Neural cell (in vitro differentiated cells): ENCODE measurements at regions not wholly inside any gene's neighbourhood (a gene's known extent, or its start where the extent isn't known, plus 50 kb on each side); places are given as distances from the start of the nearest gene placed in this dataset.
A peak's percentile ranks its signal among the peaks of the same experiment; 100 is the strongest.

Experiments used
- H2AFZ ChIP-seq: fragments of 200-600, 300-800 bp; sonication (generic), shearing (Covaris generic); 2 replicates; pipeline ENCODE4 v1.6.0; 2014; ENCODE audit warnings: low read depth, mild to moderate bottlenecking, antibody characterized with exemption, low read length, moderate library complexity
- H3F3A ChIP-seq: fragments of 200-600 bp; shearing (Covaris generic); 2 replicates; pipeline ENCODE4 v1.6.1; 2016; ENCODE audit warnings: mild to moderate bottlenecking, moderate library complexity, mixed read lengths, antibody characterized with exemption, low read length; ENCODE audit not compliant: insufficient read depth, poor library complexity, severe bottlenecking
- H3K27ac ChIP-seq: fragments of 200-600, 300-800 bp; sonication (generic), shearing (Covaris generic); 2 replicates; pipeline ENCODE4 v1.5.1; 2014; ENCODE audit warnings: mild to moderate bottlenecking, low read length, moderate library complexity
- H3K27me3 ChIP-seq: fragments of 300-800, 200-600 bp; sonication (generic), shearing (Covaris generic); 2 replicates; pipeline ENCODE4 v1.6.0; 2014; ENCODE audit warnings: mild to moderate bottlenecking, low read depth, low read length, moderate library complexity; ENCODE audit not compliant: insufficient read depth
- H3K36me3 ChIP-seq: fragments of 300-800, 200-600 bp; sonication (generic), shearing (Covaris generic); 2 replicates; pipeline ENCODE4 v1.5.1; 2014; ENCODE audit warnings: mild to moderate bottlenecking, antibody characterized with exemption, low read length, moderate library complexity; ENCODE audit not compliant: insufficient read depth
- H3K4me2 ChIP-seq: fragments of 300-800, 200-600 bp; sonication (generic), shearing (Covaris generic); 2 replicates; pipeline ENCODE4 v1.6.0; 2014; ENCODE audit warnings: mild to moderate bottlenecking, low read length
- H3K4me3 ChIP-seq: fragments of 300-800, 200-600 bp; sonication (generic), shearing (Covaris generic); 2 replicates; pipeline ENCODE4 v1.5.1; 2014; ENCODE audit warnings: mild to moderate bottlenecking, low read length, moderate library complexity
- H3K79me2 ChIP-seq: fragments of 200-600 bp; shearing (Covaris generic); replicated peaks from 2 replicates; pipeline ENCODE4 v1.6.0; 2014; ENCODE audit warnings: mild to moderate bottlenecking, low read length, moderate library complexity; ENCODE audit not compliant: insufficient read depth
- H3K9ac ChIP-seq: fragments of 300-800, 200-600 bp; sonication (generic), shearing (Covaris generic); 2 replicates; pipeline ENCODE4 v1.6.1; 2016; ENCODE audit warnings: mild to moderate bottlenecking, low read length, mixed read lengths
- H3K9me2 ChIP-seq: fragments of 200-600 bp; shearing (Covaris generic); 2 replicates; pipeline ENCODE4 v1.6.1; 2016; ENCODE audit warnings: mild to moderate bottlenecking, low read length, mixed read lengths; ENCODE audit not compliant: insufficient read depth
- H3K9me3 ChIP-seq: fragments of 200-600, 300-800 bp; sonication (generic), shearing (Covaris generic); 2 replicates; pipeline ENCODE4 v1.6.1; 2016; ENCODE audit warnings: mild to moderate bottlenecking, mixed run types, low read length, moderate library complexity, mixed read lengths
- H4K20me1 ChIP-seq: fragments of 200-600 bp; shearing (Covaris generic); 2 replicates; pipeline ENCODE4 v1.6.1; 2016; ENCODE audit warnings: mild to moderate bottlenecking, mixed run types; ENCODE audit not compliant: insufficient read depth
- EP300 ChIP-seq: fragments of 450-650 bp; conservative IDR thresholded peaks from 2 replicates; pipeline ENCODE4 v1.6.1; 2014; ENCODE audit warnings: antibody characterized with exemption, mild to moderate bottlenecking, moderate library complexity; ENCODE audit not compliant: poor library complexity, severe bottlenecking
- EZH2 ChIP-seq: fragments of 200-600, 300-800 bp; shearing (Covaris generic), sonication (generic); IDR thresholded peaks from 2 replicates; pipeline ENCODE4 v1.6.1; 2014; ENCODE audit warnings: antibody characterized with exemption, low read length, borderline replicate concordance, mild to moderate bottlenecking; ENCODE audit not compliant: insufficient read depth, poor library complexity, severe bottlenecking
- MXI1 ChIP-seq: fragments of 450-650 bp; conservative IDR thresholded peaks from 2 replicates; pipeline ENCODE4 v1.6.1; 2014; ENCODE audit warnings: antibody characterized with exemption, mild to moderate bottlenecking; ENCODE audit not compliant: poor library complexity, severe bottlenecking
- POLR2AphosphoS5 ChIP-seq: IDR thresholded peaks from 2 replicates; pipeline ENCODE4 v1.6.1; 2012
- RAD21 ChIP-seq: fragments of 450-650 bp; conservative IDR thresholded peaks from 2 replicates; pipeline ENCODE4 v1.6.1; 2014; ENCODE audit warnings: antibody characterized with exemption, mild to moderate bottlenecking, moderate library complexity
- SMC3 ChIP-seq: fragments of 450-650 bp; conservative IDR thresholded peaks from 2 replicates; pipeline ENCODE4 v1.6.1; 2014; ENCODE audit warnings: antibody characterized with exemption, mild to moderate bottlenecking, moderate library complexity; ENCODE audit not compliant: poor library complexity
- TAF1 ChIP-seq: IDR thresholded peaks from 2 replicates; pipeline ENCODE4 v1.6.1; 2012; ENCODE audit warnings: low read depth
- TF ChIP-seq, protein P1 (sequence below): IDR thresholded peaks from 2 replicates; pipeline ENCODE4 v1.6.1; 2012; ENCODE audit warnings: borderline replicate concordance
- TF ChIP-seq, protein P2 (sequence below): fragments of 450-650 bp; IDR thresholded peaks from 2 replicates; pipeline ENCODE4 v1.5.1; 2014; ENCODE audit warnings: antibody characterized with exemption, mild to moderate bottlenecking, moderate library complexity; ENCODE audit not compliant: poor library complexity, severe bottlenecking

DNA sequence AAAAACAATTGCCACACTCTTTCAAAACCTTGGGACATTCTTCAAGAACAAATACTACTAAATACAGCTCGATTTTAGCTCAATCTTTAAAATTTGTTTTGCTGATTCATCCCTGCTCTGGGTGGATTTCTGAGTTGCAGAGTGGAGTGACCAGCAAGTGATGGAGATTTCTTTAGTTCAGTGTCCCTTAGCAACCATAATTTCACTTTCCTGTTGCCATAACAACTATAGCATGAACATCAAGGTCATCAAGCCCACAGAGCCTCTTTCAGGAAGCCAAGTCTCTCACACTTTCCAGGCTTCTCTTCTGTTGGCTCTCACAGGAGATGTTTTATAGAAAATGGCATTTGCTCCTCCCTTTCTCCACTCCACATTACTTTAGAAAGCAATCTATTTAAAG lies 597.2 kb upstream of the ADAMTS9 start:
- H2AFZ ChIP-seq: no peak overlapping the region
- peak overlapping the region; percentile 79 for H3K27ac ChIP-seq
- no peaks in the 10 kb centered on the region for H4K20me1 ChIP-seq

DNA sequence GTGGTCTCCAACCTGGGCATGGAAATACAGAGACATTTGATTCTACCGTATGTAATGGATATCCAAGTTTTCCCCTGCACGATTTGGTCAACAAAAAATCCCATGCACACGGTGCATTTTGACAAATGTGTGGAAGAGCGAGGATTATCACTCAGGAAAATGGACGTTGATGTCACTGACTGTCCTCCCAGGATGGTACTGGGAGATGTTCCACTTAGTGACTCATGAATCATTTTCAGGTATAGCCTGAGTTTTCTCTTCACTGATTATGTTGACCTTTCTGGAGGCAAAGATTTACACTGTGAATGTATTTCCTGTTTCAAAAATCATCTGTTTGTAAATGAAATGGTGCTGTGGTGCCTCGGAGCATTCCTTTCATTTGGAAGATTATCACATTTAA lies 596.7 kb upstream of the ADAMTS9 start:
- no peaks in the 10 kb centered on the region for H3K9me2 ChIP-seq
- no peaks in the 10 kb centered on the region for H4K20me1 ChIP-seq
- H3K27ac ChIP-seq: peak overlapping the region; percentile 79
- H3K4me2 ChIP-seq: no peak overlapping the region
- H3K27me3 ChIP-seq: no peaks in the 10 kb centered on the region
- no peaks in the 10 kb centered on the region for H3K79me2 ChIP-seq
- H3K36me3 ChIP-seq: no peaks in the 10 kb centered on the region
- H3K4me3 ChIP-seq: peak overlapping the region; percentile 11
- H3K9me3 ChIP-seq: no peaks in the 10 kb centered on the region
- H2AFZ ChIP-seq: no peak overlapping the region
- TF ChIP-seq RAD21 (no peak), MXI1 (no peak), TAF1 (no peak), EZH2 (no peak), POLR2AphosphoS5 (no peak), SMC3 (no peak), EP300 (no peak)
- TF ChIP-seq, protein P1, sequence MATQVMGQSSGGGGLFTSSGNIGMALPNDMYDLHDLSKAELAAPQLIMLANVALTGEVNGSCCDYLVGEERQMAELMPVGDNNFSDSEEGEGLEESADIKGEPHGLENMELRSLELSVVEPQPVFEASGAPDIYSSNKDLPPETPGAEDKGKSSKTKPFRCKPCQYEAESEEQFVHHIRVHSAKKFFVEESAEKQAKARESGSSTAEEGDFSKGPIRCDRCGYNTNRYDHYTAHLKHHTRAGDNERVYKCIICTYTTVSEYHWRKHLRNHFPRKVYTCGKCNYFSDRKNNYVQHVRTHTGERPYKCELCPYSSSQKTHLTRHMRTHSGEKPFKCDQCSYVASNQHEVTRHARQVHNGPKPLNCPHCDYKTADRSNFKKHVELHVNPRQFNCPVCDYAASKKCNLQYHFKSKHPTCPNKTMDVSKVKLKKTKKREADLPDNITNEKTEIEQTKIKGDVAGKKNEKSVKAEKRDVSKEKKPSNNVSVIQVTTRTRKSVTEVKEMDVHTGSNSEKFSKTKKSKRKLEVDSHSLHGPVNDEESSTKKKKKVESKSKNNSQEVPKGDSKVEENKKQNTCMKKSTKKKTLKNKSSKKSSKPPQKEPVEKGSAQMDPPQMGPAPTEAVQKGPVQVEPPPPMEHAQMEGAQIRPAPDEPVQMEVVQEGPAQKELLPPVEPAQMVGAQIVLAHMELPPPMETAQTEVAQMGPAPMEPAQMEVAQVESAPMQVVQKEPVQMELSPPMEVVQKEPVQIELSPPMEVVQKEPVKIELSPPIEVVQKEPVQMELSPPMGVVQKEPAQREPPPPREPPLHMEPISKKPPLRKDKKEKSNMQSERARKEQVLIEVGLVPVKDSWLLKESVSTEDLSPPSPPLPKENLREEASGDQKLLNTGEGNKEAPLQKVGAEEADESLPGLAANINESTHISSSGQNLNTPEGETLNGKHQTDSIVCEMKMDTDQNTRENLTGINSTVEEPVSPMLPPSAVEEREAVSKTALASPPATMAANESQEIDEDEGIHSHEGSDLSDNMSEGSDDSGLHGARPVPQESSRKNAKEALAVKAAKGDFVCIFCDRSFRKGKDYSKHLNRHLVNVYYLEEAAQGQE: no peak
- TF ChIP-seq, protein P2, sequence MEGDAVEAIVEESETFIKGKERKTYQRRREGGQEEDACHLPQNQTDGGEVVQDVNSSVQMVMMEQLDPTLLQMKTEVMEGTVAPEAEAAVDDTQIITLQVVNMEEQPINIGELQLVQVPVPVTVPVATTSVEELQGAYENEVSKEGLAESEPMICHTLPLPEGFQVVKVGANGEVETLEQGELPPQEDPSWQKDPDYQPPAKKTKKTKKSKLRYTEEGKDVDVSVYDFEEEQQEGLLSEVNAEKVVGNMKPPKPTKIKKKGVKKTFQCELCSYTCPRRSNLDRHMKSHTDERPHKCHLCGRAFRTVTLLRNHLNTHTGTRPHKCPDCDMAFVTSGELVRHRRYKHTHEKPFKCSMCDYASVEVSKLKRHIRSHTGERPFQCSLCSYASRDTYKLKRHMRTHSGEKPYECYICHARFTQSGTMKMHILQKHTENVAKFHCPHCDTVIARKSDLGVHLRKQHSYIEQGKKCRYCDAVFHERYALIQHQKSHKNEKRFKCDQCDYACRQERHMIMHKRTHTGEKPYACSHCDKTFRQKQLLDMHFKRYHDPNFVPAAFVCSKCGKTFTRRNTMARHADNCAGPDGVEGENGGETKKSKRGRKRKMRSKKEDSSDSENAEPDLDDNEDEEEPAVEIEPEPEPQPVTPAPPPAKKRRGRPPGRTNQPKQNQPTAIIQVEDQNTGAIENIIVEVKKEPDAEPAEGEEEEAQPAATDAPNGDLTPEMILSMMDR: no peak
- H3K9ac ChIP-seq: peak overlapping the region; percentile 20
- H3F3A ChIP-seq: no peaks in the 10 kb centered on the region

More for the DNA sequence above, 597.2 kb upstream of the ADAMTS9 start:
- Histone ChIP-seq H3K4me3 (peak overlapping the region; percentile 11), H3K27me3 (no peaks in the 10 kb centered on the region), H3K4me2 (no peak overlapping the region), H3K9me2 (no peaks in the 10 kb centered on the region), H3K36me3 (no peaks in the 10 kb centered on the region), H3K9ac (peak overlapping the region; percentile 20), H3K79me2 (no peaks in the 10 kb centered on the region), H3K9me3 (no peaks in the 10 kb centered on the region), H3F3A (no peaks in the 10 kb centered on the region)
- TF ChIP-seq EZH2: no peak
- TF ChIP-seq RAD21: no peak
- TF ChIP-seq MXI1: no peak
- TF ChIP-seq, protein P1: peak; percentile 31
- TF ChIP-seq SMC3: no peak
- TF ChIP-seq EP300: peak; percentile 26
- peak; percentile 23 for TF ChIP-seq POLR2AphosphoS5
- TF ChIP-seq, protein P2: no peak
- no peak for TF ChIP-seq TAF1
